GM18858 (cell line): ENCODE measurements at regions not wholly inside any gene's neighbourhood (a gene's known extent, or its start where the extent isn't known, plus 50 kb on each side); places are given as distances from the start of the nearest gene placed in this dataset.
"Not testable (repeated sequence)": the region's sequence is repeated elsewhere in the genome, so short reads cannot be mapped to it uniquely, and the experiment has no call there.

Source experiments
- ATAC-seq: cut with Tn5 transposase; IDR thresholded peaks from one replicate; pipeline ENCODE4 v1.9.1; 2021; ENCODE audit not compliant: unreplicated experiment

DNA sequence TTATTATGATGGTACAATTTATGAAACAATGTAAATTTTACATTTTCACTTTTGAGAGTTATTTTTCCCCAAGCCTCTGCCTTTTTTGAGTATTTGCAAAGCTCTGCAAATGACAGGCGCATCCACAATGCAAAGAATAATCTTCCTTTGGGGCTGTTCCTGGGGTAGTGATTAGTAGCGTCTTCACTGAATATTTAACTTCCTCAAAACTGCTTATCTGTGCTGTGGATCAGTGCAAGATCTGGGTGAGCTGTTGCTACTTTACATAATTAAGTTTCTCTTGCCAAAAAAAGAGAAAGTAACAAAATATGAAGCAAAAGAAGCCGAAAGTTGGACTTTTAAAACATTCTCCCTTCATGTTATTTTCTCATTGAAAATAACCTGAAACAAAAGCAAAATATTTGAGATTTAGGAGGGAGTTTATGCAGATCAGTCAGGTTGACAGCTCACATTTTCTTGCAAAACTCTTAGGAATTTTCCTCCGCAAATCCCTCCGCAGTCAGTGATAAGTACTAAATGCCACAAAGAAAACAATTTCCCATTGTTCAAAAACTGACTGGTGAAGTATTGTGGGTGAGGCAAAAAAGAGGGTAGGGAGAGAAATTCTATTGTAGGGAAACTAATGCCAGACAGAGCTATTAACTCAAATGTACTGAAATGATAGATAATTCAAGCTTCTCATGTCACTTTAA lies 276.4 kb upstream of the B3GALT2 start:
- ATAC-seq, result peak; percentile 62

- ATAC-seq, result no peak
These were observed 272.2 kb upstream of the B3GALT2 start for GRCh38 chr1:193458628-193459027.

GRCh38 chr1:193457676-193458075 lies 271.3 kb upstream of the B3GALT2 start:
- ATAC-seq, result no peak

GRCh38 chr1:193456811-193457280 lies 270.4 kb upstream of the B3GALT2 start:
- ATAC-seq, result peak; percentile 72

GRCh38 chr1:193451606-193452005 lies 265.2 kb upstream of the B3GALT2 start:
- ATAC-seq, result no peak

- no peak for ATAC-seq
These were observed 264.6 kb upstream of the B3GALT2 start for GRCh38 chr1:193451001-193451400.

DNA sequence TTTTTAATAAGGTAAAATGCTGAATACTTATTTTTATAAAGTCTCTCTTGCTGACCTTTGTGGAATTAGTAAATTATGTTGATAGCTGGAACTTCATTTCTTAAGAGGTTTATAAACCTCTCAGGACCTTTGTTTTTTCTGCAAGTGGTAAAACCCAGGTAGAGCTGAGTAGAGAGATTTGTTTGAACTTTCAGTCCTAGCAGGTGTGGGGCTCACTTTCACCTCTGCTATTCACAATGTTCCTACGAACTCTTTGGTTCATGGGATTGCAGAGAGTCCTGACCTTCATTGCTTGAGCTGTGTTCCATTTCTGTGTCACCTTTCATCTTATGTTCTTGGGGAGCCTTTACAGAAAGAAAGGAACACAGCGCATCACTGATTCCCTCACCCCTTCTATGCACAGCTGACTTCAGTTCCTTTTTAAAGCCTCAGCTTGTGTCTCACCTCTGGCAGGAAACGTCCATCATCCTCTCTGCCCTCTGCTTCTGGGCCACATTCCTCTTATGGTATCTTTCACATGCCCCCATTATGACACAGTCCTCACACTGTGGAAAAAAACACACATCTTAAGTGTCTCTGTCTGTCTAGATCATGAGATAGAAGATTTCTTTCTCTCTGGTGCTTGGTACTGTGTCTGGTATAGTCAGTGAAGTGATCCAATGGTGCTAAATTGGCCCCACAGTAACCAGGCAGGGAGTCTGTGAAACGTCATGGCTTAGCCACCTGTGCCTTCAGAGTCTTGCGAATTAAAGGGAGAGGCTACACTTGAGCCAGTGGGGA lies 262.5 kb upstream of the B3GALT2 start:
- peak; percentile 86 for ATAC-seq

DNA sequence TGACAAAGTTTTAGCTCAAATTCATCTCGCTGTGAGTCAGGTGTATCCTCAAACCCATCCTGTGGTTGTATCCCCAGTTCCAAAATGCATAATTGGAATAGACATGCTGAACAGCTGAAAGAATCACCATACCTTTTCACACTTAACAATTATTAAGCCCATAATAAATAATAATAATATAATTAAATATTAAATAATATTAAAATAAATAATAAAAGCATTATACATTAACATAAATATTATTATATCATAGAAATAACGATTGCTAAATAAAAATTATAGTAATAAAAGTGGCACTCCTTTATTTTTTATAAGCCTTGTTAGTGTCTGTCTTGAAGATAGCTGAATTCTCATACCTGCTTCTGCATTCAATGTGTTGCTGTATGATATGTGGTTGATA lies 257.5 kb upstream of the B3GALT2 start:
- ATAC-seq, result no peak

DNA sequence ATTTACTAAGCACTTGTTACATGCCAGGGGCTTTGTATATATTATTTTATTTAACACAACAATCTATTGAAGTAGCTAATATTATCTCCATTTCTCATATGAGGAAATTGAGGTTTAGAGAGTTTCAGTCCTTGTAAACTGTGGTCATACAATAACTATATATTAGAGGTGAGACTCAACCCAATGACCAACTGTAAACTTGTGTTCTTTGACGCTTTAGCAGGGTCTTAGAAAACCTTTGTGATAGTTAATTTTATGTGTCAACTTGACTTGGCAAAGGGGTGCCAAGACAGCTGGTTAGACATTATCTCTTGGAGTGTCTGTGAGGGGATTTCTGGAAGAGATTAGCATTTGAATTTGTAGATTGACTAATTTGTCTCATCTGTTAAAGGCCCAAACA lies 252.4 kb upstream of the B3GALT2 start:
- peak; percentile 67 for ATAC-seq

DNA sequence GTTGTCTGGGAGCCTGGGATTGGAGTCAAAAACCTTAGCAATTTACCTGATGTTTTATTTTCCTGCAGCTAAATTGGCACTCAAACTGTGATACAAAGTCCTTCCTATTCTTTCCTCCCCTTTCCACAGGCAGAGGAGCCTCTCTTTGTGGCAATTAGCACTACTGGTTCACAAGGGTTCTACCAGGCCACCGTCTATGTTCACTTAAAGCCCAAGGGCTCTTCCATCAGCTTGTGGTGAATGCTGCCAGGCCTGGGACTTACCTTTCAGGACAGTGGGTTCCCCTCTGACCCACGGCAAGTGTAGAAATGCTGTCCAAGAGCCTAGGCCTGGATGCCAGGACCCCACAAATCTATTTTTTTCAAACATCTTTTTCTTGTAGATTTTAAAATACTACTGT lies 251.9 kb upstream of the B3GALT2 start:
- peak; percentile 1 for ATAC-seq

- ATAC-seq, result peak; percentile 91
These were observed 251.4 kb upstream of the B3GALT2 start for GRCh38 chr1:193437785-193438184.

GRCh38 chr1:193437333-193437732 lies 250.9 kb upstream of the B3GALT2 start:
- not testable (repeated sequence) for ATAC-seq

- ATAC-seq, result no peak
These were observed 249.4 kb upstream of the B3GALT2 start for GRCh38 chr1:193435781-193436180.

GRCh38 chr1:193434319-193434718 lies 247.9 kb upstream of the B3GALT2 start:
- ATAC-seq, result no peak

- no peak for ATAC-seq
These were observed 247.2 kb upstream of the B3GALT2 start for GRCh38 chr1:193433599-193433998.

GRCh38 chr1:193432979-193433587 lies 246.7 kb upstream of the B3GALT2 start:
- no peak for ATAC-seq

DNA sequence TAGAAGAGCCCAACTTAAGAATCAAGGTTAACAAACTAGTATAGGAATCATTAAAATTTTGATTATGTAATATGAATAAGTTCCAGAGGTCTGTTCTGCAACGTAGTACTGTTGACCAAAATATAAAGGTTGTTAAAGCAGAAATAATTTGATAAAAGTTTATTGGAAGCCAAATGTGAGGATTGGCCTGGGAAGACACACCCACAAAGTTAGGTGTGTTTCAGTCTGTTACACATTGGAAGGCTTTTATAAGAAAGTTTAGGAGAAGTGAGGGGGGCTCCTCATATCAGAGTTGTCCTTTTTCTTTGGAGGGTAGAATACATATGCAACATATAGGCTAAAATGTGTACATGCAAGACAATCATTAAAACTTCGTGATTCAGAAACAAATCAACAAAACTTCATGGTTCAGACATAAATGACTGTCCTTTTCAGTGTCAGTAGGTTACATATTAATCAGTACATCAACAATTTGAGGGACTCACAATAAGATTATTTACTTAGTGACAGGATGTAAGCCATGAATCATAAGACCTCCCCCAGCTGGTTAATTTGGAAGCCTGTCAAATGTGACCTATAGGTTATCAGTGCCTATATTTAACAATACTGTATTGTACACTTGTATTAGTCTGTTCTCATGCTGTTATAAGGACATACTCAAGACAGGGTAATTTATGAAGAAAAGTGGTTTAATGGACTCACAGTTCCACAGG lies 245.0 kb upstream of the B3GALT2 start:
- no peak for ATAC-seq

DNA sequence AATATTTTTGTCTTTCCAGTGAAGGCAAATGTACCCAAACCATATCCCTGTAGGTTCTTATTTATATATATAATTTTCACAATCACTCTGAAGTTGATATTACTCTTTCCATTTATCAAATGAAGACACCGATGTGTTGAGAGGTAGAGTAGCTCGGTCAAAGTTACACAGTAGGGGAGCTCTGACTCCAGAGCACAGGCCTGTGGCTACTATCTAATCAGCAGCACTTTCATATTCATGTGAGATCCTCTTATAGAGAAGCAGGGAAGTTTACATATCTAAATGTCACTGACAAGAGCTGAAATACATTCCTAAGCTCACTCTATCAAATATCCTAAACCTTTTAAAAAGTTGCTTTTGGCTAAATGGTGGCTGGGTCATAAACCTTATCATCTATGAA lies 241.1 kb upstream of the B3GALT2 start:
- no peak for ATAC-seq

GRCh38 chr1:193426061-193426460 lies 239.6 kb upstream of the B3GALT2 start:
- no peak for ATAC-seq

GRCh38 chr1:193421487-193421886 lies 235.1 kb upstream of the B3GALT2 start:
- ATAC-seq, result no peak

- no peak for ATAC-seq
These were observed 232.9 kb upstream of the B3GALT2 start for GRCh38 chr1:193419295-193419694.
